Mesodermal cell (in vitro differentiated cells): ENCODE measurements at regions not wholly inside any gene's neighbourhood (a gene's known extent, or its start where the extent isn't known, plus 50 kb on each side); places are given as distances from the start of the nearest gene placed in this dataset.
"Not testable (repeated sequence)": the region's sequence is repeated elsewhere in the genome, so short reads cannot be mapped to it uniquely, and the experiment has no call there.

Source experiments
- H3K27ac ChIP-seq: 2 replicates; pipeline ENCODE4 v1.7.0; 2013; ENCODE audit warnings: mild to moderate bottlenecking, low read depth, low read length, moderate library complexity; ENCODE audit not compliant: severe bottlenecking
- H3K36me3 ChIP-seq: 2 replicates; pipeline ENCODE4 v1.7.1; 2013; ENCODE audit warnings: mild to moderate bottlenecking, low read length, moderate library complexity; ENCODE audit not compliant: control insufficient read depth, insufficient read depth
- H3K4me1 ChIP-seq: one replicate; pipeline ENCODE4 v1.7.1; 2013; ENCODE audit warnings: mild to moderate bottlenecking, low read length; ENCODE audit not compliant: insufficient read depth, control insufficient read depth, poor library complexity, severe bottlenecking
- H3K4me3 ChIP-seq: 2 replicates; pipeline ENCODE4 v1.7.0; 2013; ENCODE audit warnings: low read length, control low read depth, mild to moderate bottlenecking; ENCODE audit not compliant: insufficient read depth, poor library complexity, severe bottlenecking; ENCODE audit errors: extremely low read depth
- H3K9me3 ChIP-seq: 2 replicates; pipeline ENCODE4 v1.7.1; 2013; ENCODE audit warnings: mild to moderate bottlenecking, low read length, moderate library complexity; ENCODE audit not compliant: control insufficient read depth
- WGBS, 2 experiments: methylation state at CpG; one replicate each; pipeline ENCODE4 v1.1.5; 2013; ENCODE audit warnings: missing lambda C conversion rate in 2 of 2; ENCODE audit not compliant: insufficient coverage in 2 of 2; 5-methylcytosine and 5-hydroxymethylcytosine counted together

DNA sequence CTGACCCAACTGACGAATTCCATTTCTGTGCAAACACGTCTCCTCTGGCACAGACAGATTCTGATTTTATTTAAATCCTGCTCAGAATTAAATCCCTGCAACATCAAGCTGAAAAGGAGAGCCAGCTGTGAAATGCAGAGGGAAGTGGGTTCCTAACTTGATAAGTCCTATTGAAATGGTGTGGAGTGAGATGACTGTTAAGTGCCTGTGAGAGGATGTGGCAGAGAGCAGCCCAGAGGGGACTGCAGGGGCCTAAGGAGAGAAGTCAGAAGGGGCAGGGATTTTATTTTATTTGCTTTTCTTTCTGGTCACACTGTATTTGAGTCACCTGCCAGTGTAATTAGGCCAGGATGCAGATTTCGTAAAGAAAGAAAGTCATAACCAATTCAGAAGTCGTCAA lies 277.4 kb downstream of the NKX6-1 start:
- H3K36me3 ChIP-seq = no peaks in the 10 kb centered on the region
- H3K4me3 ChIP-seq = no peak overlapping the region
- no peaks in the 10 kb centered on the region for H3K4me1 ChIP-seq
- H3K27ac ChIP-seq = no peak overlapping the region
- 70 to 76% methylated on average over 4 of the region's 4 CpGs for WGBS, 2 experiments
- H3K9me3 ChIP-seq = no peaks in the 10 kb centered on the region

DNA sequence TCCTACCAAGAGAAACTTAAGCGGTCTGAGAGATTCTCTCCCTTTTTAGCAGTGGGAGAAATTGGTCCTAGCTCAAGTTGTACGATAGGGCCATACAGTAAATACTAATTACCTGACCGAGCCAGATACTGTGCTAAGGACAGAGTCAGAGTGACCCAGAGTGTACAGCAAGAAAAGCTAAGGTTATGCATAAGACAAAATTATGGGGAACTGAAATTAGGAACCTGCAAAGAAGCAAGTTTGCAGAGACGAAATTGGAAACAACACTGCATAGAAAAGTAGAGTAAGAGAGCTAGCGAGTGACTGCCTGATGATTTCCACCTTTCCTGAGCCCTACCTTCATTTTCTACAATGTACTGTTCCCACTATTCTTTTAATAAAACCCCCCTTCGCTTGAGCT lies 278.1 kb downstream of the NKX6-1 start:
- Histone ChIP-seq H3K27ac (no peak overlapping the region), H3K36me3 (no peaks in the 10 kb centered on the region), H3K9me3 (no peaks in the 10 kb centered on the region), H3K4me1 (no peaks in the 10 kb centered on the region), H3K4me3 (no peak overlapping the region)
- WGBS, 2 experiments = 81 to 84% methylated on average over 3 to 6 of the region's 6 CpGs

DNA sequence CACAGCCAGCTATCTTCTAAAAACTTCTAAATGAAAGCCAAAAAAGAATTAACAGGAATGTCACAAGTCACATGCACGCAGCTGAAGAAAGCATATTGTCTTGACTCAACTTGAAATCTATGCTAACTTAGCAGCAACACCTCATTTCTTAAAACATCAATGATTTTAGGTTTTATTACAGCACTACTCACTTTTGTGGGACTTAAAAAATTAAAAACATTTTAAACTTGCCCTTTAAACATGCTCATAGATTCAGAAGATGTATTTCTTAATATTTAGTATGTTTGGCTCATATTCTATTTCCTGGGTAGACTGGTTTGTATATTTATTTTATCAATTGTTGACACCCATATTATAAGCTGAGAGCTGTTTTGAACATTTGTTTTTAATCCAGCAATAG lies 279.4 kb downstream of the NKX6-1 start:
- Histone ChIP-seq H3K4me3 (no peak overlapping the region), H3K36me3 (no peaks in the 10 kb centered on the region), H3K4me1 (no peaks in the 10 kb centered on the region), H3K9me3 (no peaks in the 10 kb centered on the region), H3K27ac (no peak overlapping the region)
- WGBS, 2 experiments = 73 to 80% methylated on average over 1 of the region's 1 CpG

DNA sequence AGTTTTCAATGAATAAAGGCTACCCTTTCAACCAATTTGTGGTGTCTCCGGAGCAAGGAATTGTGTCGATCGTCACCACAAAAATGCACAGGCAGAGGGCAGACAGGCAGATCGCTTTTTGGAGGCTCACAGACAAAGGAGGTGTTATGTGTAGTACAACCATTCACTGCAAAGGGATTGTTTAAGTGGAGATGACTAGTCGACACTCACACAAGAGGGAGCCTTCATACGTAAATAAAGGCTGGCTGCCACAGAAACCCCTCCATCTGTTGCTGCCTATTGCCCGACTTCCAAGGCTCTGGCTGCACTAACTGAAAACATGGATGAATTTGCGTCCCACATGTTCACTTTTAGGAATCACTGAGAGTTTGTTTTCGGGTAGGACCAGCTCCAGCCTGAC lies 281.1 kb downstream of the NKX6-1 start:
- Histone ChIP-seq H3K4me1 (no peaks in the 10 kb centered on the region), H3K9me3 (no peaks in the 10 kb centered on the region), H3K27ac (no peak overlapping the region), H3K36me3 (no peaks in the 10 kb centered on the region), H3K4me3 (no peak overlapping the region)
- WGBS, 2 experiments = 63 to 70% methylated on average over 8 to 9 of the region's 9 CpGs

DNA sequence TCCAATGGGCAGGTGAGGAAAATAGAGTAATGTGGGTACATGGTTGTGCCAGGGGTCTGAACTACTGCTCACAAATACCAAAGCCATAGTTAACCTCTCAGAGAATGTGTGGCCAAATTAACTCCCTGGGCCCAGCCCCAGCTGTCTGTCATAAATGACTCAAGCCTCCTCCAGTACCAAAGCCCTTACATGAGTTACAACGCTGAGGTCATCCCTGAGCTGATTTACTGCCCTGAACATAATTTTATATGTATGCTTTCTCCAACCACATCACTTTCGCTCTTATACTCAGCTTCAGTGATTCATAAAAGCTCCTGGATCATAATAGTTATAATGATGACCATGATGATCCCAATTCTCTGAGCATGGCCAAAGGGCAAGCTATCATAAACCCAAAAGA lies 283.9 kb downstream of the NKX6-1 start:
- no peak overlapping the region for H3K4me3 ChIP-seq
- H3K27ac ChIP-seq = no peak overlapping the region
- H3K4me1 ChIP-seq = no peaks in the 10 kb centered on the region
- H3K36me3 ChIP-seq = no peaks in the 10 kb centered on the region
- H3K9me3 ChIP-seq = no peaks in the 10 kb centered on the region
- WGBS, 2 experiments = 88 to 100% methylated on average over 1 of the region's 2 CpGs

DNA sequence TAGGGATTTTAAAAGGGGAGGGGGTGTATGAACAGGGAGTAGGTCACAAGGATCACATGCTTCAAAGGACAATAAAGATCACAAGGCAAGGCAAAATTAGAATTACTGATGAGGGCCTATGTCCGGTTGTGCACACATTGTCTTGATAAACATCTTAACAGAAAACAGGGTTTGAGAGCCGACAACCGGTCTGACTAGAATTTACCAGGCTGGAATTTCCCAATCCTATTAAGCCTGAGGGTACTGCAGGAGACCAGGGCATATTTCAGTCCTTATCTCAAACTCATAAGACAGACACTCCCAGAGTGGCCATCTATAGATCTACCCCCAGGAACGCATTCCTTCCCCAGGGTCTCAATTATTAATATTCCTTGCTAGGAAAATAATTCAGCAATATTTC lies 292.9 kb downstream of the NKX6-1 start:
- H3K9me3 ChIP-seq, H3K4me1 ChIP-seq, H3K4me3 ChIP-seq, H3K27ac ChIP-seq, H3K36me3 ChIP-seq: not testable (repeated sequence)
- 85 to 93% methylated on average over 2 to 3 of the region's 4 CpGs for whole genome bisulfite sequencing, 2 experiments

DNA sequence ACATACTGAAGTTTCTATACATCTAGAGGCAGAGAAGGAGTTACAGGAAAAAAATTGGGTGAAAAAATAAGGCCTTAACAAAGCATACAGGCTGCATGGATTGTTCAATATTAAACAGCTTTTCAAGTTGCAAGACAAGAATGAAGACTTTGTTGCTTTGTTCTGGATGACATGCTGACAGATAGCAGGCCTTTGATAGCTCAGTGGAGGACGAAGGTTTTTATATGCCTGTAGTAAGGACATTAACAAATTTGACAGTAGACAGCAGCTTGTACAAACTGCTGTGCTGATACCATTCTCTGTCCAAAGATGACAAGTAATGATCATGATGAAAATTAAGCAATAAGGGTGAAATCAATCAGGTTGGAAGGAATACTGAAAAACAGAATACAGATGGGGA lies 309.9 kb downstream of the NKX6-1 start:
- Histone ChIP-seq H3K27ac (no peak overlapping the region), H3K4me1 (no peaks in the 10 kb centered on the region), H3K9me3 (no peaks in the 10 kb centered on the region), H3K4me3 (no peak overlapping the region), H3K36me3 (no peaks in the 10 kb centered on the region)
- WGBS, 2 experiments = 38% methylated on average over 1 of the region's 1 CpG; no CpG with 5 or more reads in 1 of the 2 experiments

DNA sequence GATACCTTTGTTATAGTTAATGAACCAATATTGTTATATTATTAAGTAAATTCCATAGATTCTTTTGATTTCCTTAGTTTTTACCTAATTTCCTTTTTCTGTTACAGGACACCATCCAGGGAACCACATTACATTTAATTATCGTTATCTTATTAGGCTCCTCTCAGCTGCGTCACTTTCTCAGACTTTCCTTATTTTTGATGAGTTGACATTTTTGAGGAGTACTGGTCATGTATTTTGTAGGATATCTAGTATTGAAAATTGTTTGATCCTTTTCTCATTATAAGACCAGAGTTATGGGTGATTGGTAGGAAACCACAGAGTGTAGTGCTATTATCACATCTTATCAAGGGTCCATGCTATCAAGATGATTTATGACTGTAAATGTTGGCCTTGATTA lies 319.7 kb downstream of the NKX6-1 start:
- Histone ChIP-seq H3K4me3 (no peak overlapping the region), H3K4me1 (peaks cover 4% of the 10 kb centered on the region), H3K36me3 (no peaks in the 10 kb centered on the region), H3K9me3 (no peaks in the 10 kb centered on the region), H3K27ac (no peak overlapping the region)
- no CpG with 5 or more reads among the region's 2 CpGs for WGBS, 2 experiments

DNA sequence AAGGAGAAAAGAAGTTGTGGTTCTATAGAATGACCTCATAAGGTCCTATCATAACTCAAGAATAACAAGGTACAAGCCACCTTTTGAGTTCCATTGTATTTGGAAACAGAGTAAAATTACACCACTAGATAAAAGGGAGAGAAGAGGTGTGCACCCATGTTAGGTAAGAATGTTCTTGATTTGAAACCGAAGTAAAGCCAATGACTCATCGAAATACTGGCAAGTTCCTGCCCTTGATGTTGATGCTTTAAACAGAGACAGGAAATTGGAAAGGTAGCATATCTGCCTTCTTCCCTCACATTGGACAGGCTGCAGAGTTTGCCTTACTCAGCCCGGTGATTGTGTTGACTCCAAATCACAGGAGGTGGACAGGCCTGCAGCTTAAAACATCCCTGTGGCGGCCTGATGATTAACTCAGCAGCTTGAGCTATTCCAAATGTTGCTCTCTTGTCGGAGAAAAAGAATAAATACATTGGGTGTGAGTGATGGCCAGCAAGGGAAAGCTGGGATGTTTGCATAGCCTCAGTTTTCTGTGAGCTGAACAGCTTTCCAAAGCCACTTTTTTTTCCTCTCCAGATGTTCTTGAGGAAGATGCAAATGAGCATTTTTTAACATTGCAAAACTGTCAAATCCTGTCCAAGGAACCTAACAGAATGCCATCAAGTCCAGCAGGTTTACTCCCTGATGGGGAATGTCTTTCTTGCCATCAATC lies 321.1 kb downstream of the NKX6-1 start:
- 88 to 93% methylated on average over 4 to 5 of the region's 5 CpGs for WGBS, 2 experiments
- no peaks in the 10 kb centered on the region for H3K9me3 ChIP-seq
- H3K36me3 ChIP-seq = no peaks in the 10 kb centered on the region
- H3K27ac ChIP-seq = no peak overlapping the region
- no peak overlapping the region for H3K4me3 ChIP-seq
- peaks cover 4% of the 10 kb centered on the region for H3K4me1 ChIP-seq

DNA sequence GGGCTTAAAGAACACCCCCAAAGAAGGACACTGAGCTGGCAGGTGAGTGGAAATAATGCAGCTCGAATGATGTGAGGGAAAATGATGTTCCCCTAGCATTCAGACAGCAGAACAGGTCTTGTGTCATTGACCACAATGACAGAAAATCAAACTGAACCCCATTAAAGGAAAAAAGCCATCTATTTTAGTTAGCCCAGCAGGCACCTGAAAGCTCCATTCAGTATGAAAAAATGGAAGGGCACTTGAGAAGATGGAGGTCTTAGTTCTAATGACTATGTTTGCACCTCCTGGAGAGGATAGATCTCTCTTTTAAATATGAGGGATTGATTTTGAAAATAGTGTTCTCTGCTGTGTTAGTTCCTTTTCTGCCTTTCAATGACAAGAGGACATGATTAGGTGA lies 323.1 kb downstream of the NKX6-1 start:
- peaks cover 4% of the 10 kb centered on the region for H3K4me1 ChIP-seq
- WGBS, 2 experiments = 80% methylated on average over 1 of the region's 1 CpG; no CpG with 5 or more reads in 1 of the 2 experiments
- H3K4me3 ChIP-seq = no peak overlapping the region
- no peaks in the 10 kb centered on the region for H3K36me3 ChIP-seq
- no peaks in the 10 kb centered on the region for H3K9me3 ChIP-seq
- H3K27ac ChIP-seq = no peak overlapping the region

DNA sequence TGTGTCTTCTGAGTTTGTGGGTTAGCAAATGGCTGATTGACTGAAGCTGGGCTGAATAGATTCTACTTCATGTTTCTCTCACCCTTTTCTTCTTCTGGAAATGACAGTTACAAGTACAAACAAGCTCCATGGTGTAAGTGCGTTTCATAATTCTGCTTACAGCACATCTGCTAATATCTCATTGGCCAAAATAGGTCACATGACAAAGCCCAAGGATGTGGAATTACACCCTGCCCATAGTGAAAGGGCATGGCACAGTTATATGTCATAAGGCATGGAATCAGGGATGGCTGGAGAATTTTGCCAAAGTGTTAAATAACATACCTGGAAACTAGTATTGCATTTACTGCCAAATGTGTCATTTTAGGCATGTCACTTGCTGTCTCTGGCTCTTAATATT lies 327.2 kb downstream of the NKX6-1 start:
- Histone ChIP-seq H3K9me3 (no peaks in the 10 kb centered on the region), H3K27ac (no peak overlapping the region), H3K4me1 (no peaks in the 10 kb centered on the region), H3K4me3 (no peak overlapping the region), H3K36me3 (no peaks in the 10 kb centered on the region)
- WGBS, 2 experiments = 86 to 100% methylated on average over 1 of the region's 1 CpG
